Progenitor cell of endocrine pancreas (in vitro differentiated cells): ENCODE measurements at regions not wholly inside any gene's neighbourhood (a gene's known extent, or its start where the extent isn't known, plus 50 kb on each side); places are given as distances from the start of the nearest gene placed in this dataset.

Experiments used
- DNase-seq: peaks from one replicate; pipeline ENCODE4 v3.0.0; 2021; ENCODE audit warnings: low spot score; ENCODE audit not compliant: unreplicated experiment
- H3K27ac Mint-ChIP-seq: 2 replicates; pipeline ENCODE4 v1.8.0; 2021; ENCODE audit warnings: mild to moderate bottlenecking, moderate library complexity, mixed read lengths
- H3K27me3 Mint-ChIP-seq: 2 replicates; pipeline ENCODE4 v1.8.0; 2021; ENCODE audit warnings: mixed read lengths
- H3K36me3 Mint-ChIP-seq: 2 replicates; pipeline ENCODE4 v1.8.0; 2022; ENCODE audit warnings: mixed read lengths; ENCODE audit not compliant: insufficient read depth
- H3K4me1 Mint-ChIP-seq: 2 replicates; pipeline ENCODE4 v1.8.0; 2021; ENCODE audit warnings: low read depth, mixed read lengths
- H3K4me3 Mint-ChIP-seq: 2 replicates; pipeline ENCODE4 v1.8.0; 2021; ENCODE audit warnings: low read depth, mild to moderate bottlenecking, moderate library complexity, mixed read lengths
- H3K9me3 Mint-ChIP-seq: 2 replicates; pipeline ENCODE4 v1.8.0; 2021; ENCODE audit warnings: low read depth, mixed read lengths
- TF ChIP-seq, protein P1 (sequence below): fragments of 200-600 bp; sonication (generic); IDR thresholded peaks from one replicate; pipeline ENCODE4 v1.5.0; 2021; ENCODE audit warnings: antibody characterized with exemption, mild to moderate bottlenecking; ENCODE audit not compliant: unreplicated experiment

DNA sequence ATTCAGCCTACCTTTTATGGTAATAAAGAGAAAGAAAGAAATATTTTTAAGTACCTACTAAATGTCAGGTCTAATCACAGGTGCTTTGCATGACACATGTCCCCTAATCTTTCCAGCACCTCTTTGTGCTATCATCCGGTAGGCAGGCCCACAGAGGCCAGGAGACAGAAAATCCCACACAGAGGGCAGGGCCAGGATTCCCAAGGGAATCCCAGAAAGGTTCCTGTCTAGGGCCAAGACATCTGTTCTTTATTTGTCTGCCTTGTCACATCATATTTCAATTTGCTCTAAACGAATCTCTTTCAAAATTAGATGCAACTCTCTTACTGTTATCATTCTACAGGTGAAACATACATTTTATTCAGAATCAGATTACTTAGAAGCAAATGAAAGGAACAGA, 676.1 kb upstream of the GYPC start:
- Mint-ChIP-seq H3K27ac (no peak overlapping the region), H3K36me3 (no peaks in the 10 kb centered on the region), H3K4me3 (no peak overlapping the region), H3K9me3 (no peaks in the 10 kb centered on the region), H3K27me3 (peaks cover 4% of the 10 kb centered on the region), H3K4me1 (peaks cover 8% of the 10 kb centered on the region)
- TF ChIP-seq, protein P1, sequence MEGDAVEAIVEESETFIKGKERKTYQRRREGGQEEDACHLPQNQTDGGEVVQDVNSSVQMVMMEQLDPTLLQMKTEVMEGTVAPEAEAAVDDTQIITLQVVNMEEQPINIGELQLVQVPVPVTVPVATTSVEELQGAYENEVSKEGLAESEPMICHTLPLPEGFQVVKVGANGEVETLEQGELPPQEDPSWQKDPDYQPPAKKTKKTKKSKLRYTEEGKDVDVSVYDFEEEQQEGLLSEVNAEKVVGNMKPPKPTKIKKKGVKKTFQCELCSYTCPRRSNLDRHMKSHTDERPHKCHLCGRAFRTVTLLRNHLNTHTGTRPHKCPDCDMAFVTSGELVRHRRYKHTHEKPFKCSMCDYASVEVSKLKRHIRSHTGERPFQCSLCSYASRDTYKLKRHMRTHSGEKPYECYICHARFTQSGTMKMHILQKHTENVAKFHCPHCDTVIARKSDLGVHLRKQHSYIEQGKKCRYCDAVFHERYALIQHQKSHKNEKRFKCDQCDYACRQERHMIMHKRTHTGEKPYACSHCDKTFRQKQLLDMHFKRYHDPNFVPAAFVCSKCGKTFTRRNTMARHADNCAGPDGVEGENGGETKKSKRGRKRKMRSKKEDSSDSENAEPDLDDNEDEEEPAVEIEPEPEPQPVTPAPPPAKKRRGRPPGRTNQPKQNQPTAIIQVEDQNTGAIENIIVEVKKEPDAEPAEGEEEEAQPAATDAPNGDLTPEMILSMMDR, result no peak
- DNase-seq, result no peak

DNA sequence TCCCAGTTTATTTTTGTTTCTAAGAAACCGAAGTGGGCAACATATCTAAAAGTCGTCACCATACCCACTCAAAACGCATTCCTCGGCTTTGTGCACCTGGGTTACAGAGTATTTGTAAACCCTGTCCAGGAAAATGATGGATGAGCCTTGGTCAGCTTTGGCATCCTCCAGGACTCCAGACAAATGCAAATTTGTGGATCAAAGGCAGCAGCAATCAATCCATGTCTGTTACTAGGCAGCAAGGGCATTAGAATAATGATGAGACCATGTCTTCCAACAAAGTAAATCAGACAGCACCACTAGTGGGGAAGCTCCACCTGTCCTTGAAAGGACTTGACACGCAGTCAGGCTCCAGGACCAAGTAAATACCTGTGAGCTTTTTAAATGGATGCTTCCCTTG, 672.6 kb upstream of the GYPC start:
- Mint-ChIP-seq H3K4me3 (no peak overlapping the region), H3K4me1 (peaks cover 4% of the 10 kb centered on the region), H3K27me3 (peaks cover 4% of the 10 kb centered on the region), H3K27ac (peak overlapping the region; percentile 60), H3K9me3 (no peaks in the 10 kb centered on the region), H3K36me3 (no peaks in the 10 kb centered on the region)
- TF ChIP-seq, protein P1, result no peak
- DNase-seq, result no peak

DNA sequence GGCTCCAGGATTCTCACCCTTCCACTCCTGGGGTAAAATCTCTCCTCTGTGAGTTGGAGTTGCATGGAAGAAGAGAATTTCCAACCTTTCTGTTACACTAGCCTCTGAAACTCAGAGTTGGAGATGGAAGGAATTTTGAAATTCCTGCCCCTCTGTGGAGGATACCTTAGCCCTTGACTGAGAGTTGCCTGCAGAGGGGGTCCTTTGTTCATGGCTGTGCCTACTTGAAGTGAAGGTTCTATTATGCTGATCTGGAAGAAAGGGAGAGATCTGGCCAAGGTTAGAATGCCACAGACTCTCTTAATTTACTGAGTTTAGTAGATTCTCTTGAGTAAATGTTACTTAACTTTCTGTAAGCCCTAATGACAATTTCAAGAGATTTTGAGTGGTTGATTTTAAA, 626.6 kb upstream of the GYPC start:
- H3K9me3 Mint-ChIP-seq, result peaks cover 3% of the 10 kb centered on the region
- no peaks in the 10 kb centered on the region for H3K27me3 Mint-ChIP-seq
- no peak overlapping the region for H3K27ac Mint-ChIP-seq
- H3K4me1 Mint-ChIP-seq, result no peaks in the 10 kb centered on the region
- H3K36me3 Mint-ChIP-seq, result no peaks in the 10 kb centered on the region
- TF ChIP-seq, protein P1, result no peak
- DNase-seq, result no peak
- H3K4me3 Mint-ChIP-seq, result no peak overlapping the region

DNA sequence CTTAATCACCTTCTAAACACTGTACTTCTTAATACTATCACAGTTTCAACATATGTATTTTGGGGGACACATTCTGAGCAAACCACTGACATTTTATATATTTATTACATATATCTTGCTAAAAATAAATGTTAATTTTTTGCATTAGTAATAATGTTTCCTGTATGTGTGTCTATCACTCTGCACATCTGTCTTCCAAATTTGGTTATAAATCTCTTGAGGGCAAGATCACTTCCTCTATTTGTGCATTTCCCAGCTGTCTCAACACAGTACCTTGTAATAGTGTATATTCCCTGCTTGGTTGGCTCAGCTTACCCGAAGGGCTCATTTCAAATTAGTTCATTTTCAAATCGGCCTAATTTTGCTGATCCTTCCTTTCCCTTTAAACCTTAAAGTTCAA, 617.1 kb upstream of the GYPC start:
- Mint-ChIP-seq H3K9me3 (no peaks in the 10 kb centered on the region), H3K36me3 (no peaks in the 10 kb centered on the region), H3K27ac (no peak overlapping the region), H3K4me1 (no peaks in the 10 kb centered on the region), H3K4me3 (no peak overlapping the region), H3K27me3 (no peaks in the 10 kb centered on the region)
- DNase-seq, result no peak
- TF ChIP-seq, protein P1, result no peak

- Mint-ChIP-seq H3K4me3 (no peak overlapping the region), H3K27me3 (no peaks in the 10 kb centered on the region), H3K27ac (no peak overlapping the region), H3K9me3 (no peaks in the 10 kb centered on the region), H3K4me1 (no peaks in the 10 kb centered on the region), H3K36me3 (no peaks in the 10 kb centered on the region)
- DNase-seq, result no peak
- TF ChIP-seq, protein P1, result no peak
Measured at GRCh38 chr2:126041391-126042047, 614.4 kb upstream of the GYPC start.
